ENCODE measurements at regions not wholly inside any gene's neighbourhood (a gene's known extent, or its start where the extent isn't known, plus 50 kb on each side); places are given as distances from the start of the nearest gene placed in this dataset.

GRCh38 chr3:137946356-137946973 lies 63.5 kb upstream of the CLDN18 start:
- TF ChIP-seq POLR2AphosphoS5 (IDR thresholded peaks at IDR 0.05; ENCODE audit: low read depth, low read length) (no peak), CTCF (IDR thresholded peaks at IDR 0.05) (peak; percentile 91), REST (IDR thresholded peaks at IDR 0.05; ENCODE audit: insufficient read depth in 1 of 2, low read depth in 2 of 2, low read length in 1 of 2) (no peak), SIN3A (IDR thresholded peaks at IDR 0.05; ENCODE audit: borderline replicate concordance, insufficient read depth, low read depth, low read length) (no peak)
